Epidermal melanocyte (primary cell): ENCODE measurements at regions not wholly inside any gene's neighbourhood (a gene's known extent, or its start where the extent isn't known, plus 50 kb on each side); places are given as distances from the start of the nearest gene placed in this dataset.
A peak's percentile ranks its signal among the peaks of the same experiment; 100 is the strongest.

Experiments
- DNase-seq: peaks from one replicate; pipeline ENCODE4 v3.0.0; 2011; ENCODE audit warnings: low spot score; ENCODE audit not compliant: insufficient read length

DNA sequence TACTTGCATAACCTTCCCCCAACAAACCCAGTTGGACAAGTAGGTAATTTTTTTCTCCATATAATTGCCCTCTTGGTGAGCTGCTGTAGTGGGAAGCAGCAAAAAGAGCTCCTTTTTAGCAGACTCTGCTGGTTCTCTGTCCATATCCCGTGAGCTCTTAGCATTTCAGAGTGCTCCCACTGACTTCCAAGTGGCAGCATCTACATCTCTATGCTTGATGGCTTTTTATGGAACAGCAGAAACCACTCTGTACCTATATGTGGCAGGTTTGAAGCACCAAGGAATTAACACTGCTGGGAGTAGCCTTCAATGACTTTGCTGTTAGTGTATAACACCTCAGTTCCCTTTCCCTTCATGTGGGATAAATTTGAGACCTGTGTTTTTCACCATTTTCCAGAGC is 168.4 kb upstream of the NHS start:
- DNase-seq, result no peak

DNA sequence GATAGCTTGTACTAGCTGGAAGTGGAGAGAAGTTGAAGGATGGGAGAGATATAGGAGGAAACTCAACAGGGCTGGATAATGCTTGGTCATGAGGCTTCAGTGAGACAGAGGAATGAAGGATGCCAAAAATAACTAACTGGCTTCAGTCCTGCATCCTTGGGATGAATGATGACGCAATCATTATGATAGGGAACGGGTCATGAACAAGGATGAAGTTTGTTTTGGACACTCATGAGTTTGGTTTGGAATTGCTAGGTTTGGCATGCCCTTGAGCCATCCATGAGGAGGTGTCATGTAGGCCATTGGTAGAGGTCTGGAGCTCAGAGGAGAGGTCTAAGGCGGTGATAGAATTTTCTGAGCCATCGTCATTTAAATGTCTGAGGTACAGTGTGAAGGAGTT is 160.0 kb upstream of the NHS start:
- no peak for DNase-seq

DNA sequence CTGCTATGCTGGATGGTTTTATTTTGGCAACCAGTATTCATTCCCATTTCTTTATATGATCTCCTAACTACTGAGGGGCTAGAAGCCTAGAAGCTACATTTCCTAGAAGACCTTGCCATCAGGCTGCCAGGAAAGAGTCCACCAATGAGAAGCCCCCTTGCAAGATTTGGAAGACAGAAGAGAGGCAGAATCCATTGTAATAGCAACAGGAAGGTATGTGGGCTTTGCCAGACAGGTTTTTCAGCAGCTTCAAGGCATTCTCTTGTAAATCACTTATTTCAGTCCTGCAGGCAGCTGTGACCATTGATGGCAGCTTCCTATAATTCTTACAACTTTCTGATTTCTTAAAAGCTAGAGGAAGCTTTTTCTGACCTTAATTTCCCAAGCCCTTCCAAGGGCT is 148.3 kb upstream of the NHS start:
- DNase-seq, result no peak

DNA sequence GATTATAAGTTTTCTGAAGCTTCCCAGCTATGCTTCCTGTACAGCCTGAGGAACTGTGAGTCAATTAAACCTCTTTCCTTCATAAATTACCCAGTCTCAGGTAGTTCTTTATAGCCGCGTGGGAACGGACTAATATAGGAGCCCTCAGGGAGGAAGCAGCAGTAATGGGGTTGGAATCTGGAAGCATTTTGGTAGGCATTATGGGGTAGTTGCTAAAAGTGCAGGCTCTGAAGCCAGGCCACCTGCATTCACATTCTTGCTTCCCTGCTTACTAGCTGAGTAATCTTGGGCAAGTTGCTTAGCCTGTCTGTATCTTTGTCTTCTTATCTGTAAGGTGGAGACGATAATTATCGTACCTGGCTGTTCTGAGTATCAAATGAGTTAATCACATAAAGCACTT is 137.9 kb upstream of the NHS start:
- no peak for DNase-seq

DNA sequence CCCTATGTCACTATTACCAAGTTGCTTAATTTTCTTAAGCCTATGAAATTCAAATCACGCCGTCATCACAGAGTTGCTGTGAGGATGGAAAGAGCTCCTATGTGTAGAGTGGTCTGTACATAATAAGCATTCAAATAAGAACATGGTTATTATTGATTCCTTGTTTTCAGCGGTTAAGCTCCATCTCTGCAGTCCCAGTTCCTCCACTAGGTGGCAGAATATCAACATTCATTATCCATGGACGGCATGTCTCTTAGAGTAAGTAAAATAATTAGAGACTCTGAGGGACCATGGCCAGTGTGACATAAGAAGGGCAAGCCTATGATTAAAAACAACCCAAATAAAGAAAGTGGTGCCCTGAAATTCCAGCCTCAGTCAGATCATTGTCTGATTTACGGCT is 132.5 kb upstream of the NHS start:
- peak; percentile 41 for DNase-seq

DNA sequence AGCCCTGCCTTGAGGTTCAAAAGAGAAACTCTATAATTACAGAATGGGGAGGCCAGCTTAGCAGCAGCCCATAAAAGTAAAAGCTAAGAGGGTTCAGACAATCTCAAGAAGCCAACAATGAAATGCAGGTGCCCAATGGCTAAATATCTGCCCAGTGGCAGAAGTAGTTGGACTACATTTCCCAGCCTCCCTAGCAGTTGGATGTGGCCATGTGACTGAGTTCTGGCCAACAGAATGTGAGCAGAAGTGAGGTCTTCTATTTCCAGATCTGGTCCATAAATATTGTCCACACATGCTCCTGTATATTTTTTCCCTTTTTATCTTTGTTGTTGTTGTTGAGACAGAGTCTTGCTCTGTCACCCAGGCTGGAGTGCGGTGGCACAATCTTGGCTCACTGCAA is 127.9 kb upstream of the NHS start:
- no peak for DNase-seq

DNA sequence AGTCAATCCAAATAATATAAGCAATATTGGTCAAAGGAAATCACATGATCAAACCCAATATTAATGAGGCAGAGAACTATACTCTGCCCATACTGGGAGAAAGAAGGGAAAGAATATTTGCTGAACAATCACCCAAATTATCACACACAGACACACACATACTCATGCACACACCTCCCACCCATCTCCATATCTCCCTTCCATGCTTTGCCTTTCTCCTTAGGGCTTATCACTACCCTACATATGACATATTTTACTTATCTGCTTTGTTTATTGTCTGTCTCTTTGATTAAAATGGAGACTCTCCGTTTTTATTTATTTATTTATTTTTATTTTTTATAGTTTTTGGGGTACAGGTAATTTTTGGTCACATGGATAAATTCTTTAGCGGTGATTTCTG is 112.9 kb upstream of the NHS start:
- no peak for DNase-seq

DNA sequence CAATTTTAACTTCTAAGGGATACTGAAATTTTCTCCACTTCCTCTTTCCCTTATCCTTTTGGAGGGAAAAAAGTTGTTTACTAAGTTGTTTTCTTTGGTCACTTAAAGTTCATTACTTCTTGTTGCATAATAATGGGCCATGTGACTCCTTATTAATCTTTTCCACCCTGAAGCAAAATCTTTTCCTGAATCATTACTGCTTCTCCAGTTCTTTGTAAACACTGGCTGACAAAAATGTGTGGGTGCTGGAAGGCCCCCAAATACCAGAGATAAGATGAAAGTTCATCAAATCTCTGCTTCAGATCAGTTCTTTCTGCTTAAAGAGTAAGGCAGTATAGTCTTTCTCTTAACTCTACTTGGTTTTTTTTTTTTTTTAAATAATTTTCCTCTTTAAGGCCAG is 108.9 kb upstream of the NHS start:
- no peak for DNase-seq

DNA sequence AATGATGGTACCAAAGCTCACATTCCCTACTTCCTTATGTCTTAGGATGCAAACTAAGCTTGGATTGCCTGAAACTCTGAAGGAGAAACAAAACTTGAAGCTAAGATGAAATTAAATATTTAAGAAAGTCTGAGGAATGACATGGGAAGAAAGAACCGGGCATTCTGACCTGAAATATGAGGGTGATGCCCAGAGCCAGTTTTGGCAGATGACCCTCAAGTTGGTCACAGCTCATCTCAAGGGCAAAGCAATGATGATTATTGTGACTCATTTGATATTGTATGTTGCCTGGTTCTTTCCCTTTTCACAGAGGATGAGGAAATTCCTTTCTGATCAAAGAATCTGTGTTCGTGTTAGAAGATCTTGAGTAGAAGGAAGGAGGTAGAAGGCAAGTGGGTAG is 96.0 kb upstream of the NHS start:
- DNase-seq, result no peak

DNA sequence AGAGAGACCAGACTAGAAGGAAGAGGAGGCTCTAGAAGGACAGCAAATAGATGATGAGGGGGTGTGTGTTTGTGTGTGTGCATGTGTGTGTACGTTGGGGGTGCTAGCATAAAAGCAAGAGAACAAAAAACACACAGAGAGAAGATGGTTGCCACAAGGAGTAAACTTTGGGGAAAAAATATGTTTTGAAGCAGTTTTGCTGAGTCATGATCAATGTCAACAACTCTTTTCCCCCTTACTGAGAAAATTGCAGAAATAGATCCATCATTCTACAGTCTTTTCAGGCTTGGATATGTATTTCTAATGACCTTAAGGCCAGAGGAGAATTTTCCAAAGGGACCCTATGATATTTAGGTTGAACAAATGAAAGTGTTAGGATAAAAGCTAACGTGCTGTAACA is 89.0 kb upstream of the NHS start:
- DNase-seq, result no peak

DNA sequence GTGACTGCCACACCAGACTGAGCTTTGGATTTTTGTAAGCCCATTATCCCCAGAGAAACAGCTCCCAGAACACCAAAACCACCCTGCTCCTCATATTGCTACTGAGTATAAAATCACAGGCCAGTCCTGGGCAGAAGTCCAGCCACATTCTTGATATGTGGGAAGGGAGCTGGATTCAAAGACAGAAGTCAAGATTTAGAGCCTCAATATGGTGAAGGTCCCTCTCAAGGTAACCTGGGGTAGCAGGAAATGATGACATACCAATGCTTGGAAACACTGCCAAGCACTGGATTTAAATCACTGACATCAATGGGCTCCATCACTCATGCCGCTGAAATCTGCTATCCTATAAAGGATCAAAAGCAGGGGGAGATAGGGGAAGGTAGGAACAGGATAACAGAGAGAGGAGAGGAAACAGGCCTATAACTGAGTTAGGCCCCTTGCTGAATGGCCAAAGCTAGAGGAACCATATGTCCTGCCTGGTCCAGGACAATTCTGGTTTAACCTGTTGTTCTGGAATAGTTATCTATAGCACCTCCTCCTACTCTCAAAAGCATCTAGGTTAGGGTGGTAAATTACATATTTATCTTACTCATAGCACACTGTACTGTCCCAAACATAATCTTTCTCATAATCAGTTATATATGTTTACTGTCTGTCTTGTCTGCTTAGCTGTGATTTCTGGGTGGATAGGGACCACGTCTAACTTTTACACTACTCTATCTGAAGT is 83.7 kb upstream of the NHS start:
- DNase-seq, result no peak

DNA sequence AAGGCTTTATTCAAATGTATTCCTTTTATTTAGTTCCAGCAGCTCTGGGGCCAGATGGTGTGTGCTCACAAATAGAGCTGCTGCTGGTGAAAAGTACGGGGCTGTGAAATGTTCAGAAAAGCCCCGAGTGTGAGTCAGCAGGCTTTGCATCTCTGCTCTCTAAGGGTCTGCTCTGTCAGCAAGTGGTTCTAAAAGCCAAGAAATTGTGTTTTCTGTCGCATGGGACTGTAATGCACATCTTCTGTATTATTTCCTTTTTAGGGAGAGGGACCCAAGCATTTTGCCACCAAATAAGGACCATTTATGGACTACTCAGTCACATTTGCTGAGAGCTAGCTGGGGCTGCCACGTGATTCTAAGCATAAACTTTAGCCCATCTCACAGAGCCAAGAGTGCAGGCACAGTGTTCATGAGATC is 82.9 kb upstream of the NHS start:
- no peak for DNase-seq

DNA sequence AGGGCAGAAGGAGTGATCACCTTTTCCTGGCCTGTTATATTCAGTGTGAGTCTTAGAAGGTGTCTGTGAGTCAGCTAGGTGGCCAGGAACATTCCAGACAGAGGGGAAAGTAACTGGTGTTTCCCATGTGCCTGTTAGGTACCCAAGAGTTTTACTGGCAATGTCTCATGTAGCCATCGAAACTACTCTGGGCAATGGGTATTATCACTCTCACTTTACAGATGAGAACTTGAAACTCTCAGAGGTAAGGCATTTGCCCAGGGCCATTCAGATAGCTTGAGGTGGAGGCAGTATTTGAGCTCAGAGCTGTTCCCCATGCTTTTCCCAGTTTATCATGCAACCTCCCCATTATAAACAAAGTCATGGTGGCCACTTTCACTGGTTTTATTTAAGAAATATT is 80.4 kb upstream of the NHS start:
- no peak for DNase-seq

DNA sequence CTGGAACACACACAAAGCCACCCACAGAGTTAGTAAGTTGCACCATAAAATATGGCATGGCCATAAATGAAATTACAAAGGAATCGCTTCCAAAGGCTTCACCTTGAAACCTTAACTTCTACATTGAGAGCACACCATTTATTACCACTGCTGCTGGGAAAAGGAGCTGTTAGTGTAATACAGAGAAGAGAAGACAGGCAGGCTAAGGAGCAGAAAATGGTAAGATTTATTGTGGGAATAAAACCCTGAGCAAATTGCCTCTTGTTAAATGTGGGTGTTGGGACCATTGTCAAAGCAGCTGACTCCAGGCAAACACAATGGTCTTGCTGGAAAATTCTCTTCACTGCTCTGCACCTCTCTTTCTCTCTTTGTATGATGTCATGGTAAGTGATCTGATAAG is 79.2 kb upstream of the NHS start:
- no peak for DNase-seq

DNA sequence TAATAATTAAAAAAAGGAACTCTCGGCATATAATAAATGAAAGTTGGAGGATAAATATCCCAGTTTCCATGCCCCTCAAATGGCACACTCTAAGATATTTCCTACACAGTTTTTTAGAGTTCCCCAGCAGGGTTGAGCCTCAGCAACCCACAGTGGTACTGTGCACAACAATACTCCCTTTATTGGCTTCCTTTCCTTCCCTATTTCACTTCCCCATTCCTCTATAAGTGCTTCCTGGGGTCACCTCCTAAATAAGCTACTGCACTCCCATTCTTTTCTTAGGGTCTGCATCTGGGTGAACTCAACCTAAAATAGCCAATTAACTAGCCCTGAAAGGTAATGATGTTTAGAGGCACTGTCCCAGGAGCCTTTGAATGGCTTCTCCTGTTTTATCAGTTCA is 76.4 kb upstream of the NHS start:
- DNase-seq, result no peak

DNA sequence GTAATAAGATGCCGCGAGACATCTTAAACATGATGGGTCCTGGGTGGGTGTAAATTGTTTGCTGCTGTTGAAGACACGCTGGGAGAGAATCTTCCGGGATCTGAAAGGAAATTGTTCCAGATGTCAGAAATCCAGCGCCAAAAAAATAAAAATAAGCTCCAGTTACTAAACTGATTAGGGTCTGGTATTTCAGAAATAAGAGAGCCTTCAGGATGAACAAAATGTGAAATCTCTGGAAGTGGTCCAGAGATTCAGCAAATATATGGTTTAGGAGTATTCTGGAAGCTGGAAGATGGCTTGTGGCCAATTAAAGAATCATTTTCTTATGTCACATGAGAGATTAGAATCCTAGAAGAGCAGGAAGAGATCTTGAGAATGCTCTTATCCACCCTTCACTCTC is 75.8 kb upstream of the NHS start:
- no peak for DNase-seq

DNA sequence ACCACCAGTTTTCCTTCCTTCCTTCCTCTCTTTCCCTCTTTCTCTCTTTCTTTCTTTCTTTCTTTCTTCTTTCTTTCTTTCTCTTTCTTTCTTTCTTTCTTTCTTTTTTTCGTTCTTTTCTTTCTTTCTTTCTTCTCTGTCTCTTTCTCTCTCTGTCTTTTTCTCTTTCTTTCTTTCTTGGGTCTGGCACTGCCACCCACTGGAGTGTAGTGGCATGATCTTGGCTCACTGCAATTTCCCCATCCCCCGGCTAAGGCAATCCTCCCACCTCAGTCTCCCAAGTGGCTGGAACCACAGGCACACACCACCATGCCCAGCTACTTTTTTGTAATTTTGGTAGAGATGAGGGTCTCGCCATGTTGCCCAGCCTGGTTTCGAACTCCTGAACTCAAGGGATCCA is 51.6 kb upstream of the NHS start:
- DNase-seq, result no peak
